RWPE1 (cell line): ENCODE measurements at regions not wholly inside any gene's neighbourhood (a gene's known extent, or its start where the extent isn't known, plus 50 kb on each side); places are given as distances from the start of the nearest gene placed in this dataset.

Experiments used
- CTCF ChIA-PET: fragments of 350-600 bp; sonication (Branson Sonifier 250); formaldehyde crosslinking; extraction: SDS; loops from one replicate; lab custom pipeline; 2021; lab: Yijun Ruan, JAX
- POLR2A ChIA-PET: fragments of 400-600 bp; formaldehyde crosslinking; extraction: SDS; loops from one replicate; lab custom pipeline; 2020; ENCODE audit warnings: antibody characterized with exemption; ENCODE audit not compliant: low non-redundant PET; lab: Yijun Ruan, JAX
- DNase-seq: peaks from one replicate; pipeline ENCODE4 v3.0.0; 2012; ENCODE audit warnings: low spot score
- H3K27ac ChIP-seq: fragments of 450-650 bp; 2 replicates; pipeline ENCODE4 v1.5.1; 2017
- CTCF ChIP-seq: fragments of 450-650 bp; conservative IDR thresholded peaks from 2 replicates; pipeline ENCODE4 v1.5.1; 2017; ENCODE audit warnings: low read depth, mild to moderate bottlenecking

DNA sequence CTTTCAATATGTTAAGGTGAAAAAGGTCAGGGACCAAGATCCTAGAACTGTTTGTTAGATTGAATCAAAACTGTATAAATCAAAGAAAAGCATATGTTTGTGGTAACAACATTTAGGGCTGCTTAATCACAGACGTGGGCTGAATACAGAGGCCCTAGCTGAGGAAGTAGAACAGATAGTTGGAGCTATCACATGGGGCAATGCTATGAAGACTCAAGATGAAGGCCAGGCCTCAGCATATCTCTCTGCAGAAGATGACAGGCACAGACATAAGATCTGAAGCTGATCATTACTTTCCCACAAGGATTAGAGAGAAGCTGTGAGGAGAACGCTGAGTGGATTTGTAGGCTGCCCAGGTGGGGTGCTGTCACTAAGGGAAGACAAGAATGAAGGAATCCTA lies 158.6 kb upstream of the CARD18 start:
- POLR2A ChIA-PET, result no interaction called here
- H3K27ac ChIP-seq, result no peak overlapping the region
- no peak for TF ChIP-seq CTCF
- CTCF ChIA-PET, result no interaction called here
- no peak for DNase-seq

DNA sequence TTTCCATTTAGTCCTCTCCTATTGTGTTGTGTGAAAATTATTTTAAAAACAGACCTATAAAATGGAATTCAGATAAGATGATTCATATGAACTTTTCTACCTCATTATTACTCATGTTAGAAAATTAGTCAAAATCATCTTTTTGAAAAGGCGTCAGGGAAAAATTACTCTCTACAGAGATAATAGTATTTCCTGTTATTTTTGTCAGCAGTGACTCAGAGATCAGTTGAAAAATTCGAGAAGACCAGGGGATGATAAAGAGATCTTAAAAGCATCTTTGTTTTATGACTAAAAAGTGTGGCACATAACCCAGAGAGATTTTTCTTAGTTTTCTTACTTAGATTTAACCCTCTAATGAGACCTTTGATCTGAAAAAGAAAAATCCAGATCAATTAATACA lies 157.9 kb upstream of the CARD18 start:
- H3K27ac ChIP-seq, result no peak overlapping the region
- ChIA-PET POLR2A (no interaction called here), CTCF (no interaction called here)
- TF ChIP-seq CTCF, result no peak
- DNase-seq, result peak; percentile 35

DNA sequence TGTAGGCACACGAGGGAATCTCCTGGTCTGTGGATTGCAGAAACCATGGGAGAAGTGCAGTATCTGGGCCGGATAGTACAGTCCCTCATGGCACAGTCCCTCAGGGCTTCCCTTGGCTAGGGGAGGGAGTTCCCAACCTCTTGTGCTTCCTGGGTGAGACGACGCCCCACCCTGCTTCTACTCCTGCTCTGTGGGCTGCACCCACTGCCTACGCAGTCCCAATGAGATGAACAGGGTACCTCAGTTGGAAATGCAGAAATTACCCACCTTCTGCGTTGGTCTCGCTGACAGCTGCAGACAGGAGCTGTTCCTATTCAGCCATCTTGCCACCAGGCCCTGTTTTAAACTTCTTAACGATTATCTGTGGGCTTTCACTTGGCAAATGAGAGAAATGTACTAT lies 157.2 kb upstream of the CARD18 start:
- ChIA-PET CTCF (no interaction called here), POLR2A (no interaction called here)
- no peak for TF ChIP-seq CTCF
- DNase-seq, result no peak
- H3K27ac ChIP-seq, result no peak overlapping the region

DNA sequence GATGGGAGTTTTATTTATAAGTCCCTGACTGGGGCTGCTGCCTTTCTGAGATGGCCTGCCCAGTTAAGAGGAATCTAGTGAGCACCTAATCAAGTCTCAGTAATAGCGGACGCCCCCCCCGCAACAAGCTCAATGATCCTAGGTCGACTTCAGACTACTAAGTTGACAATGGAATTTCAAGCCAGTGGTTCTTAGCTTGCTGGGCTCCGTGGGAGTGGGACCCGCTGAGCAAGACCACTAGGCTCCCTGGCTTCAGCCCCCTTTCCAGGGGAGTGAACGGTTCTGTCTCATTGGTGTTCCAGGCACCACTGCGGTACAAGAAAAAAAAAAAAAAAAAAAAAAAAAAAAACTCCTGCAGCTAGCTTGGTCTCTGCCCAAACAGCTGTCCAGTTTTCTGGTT lies 156.8 kb upstream of the CARD18 start:
- POLR2A ChIA-PET, result no interaction called here

GRCh38 chr11:105282658-105283057 lies 143.1 kb upstream of the CARD18 start:
- ChIA-PET CTCF (no interaction called here), POLR2A (no interaction called here)
- TF ChIP-seq CTCF, result no peak
- DNase-seq, result no peak
- no peak overlapping the region for H3K27ac ChIP-seq

More for the DNA sequence above, 156.8 kb upstream of the CARD18 start:
- TF ChIP-seq CTCF, result no peak
- DNase-seq, result no peak
- CTCF ChIA-PET, result no interaction called here
- H3K27ac ChIP-seq, result no peak overlapping the region

DNA sequence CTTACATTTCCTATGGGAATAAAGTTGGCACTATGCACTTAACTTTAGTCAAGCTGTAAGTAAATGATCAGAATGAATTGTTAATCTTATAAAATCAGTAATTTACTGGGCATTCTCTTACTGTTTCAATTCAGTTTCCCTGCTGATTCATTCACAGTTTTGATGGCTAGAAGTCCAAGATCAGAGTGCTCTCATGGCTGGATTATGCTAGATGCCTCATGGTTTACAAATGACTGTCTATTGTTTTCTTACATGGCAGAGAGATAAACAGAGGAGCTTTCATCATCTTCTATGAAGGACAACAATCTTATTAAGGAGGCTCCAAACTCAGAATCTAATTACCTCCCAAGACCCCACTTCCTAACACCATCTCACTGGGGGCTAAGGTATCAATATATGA lies 135.1 kb upstream of the CARD18 start:
- H3K27ac ChIP-seq, result no peak overlapping the region
- DNase-seq, result no peak
- no peak for TF ChIP-seq CTCF
- ChIA-PET CTCF (interaction anchor here (0.7 to 1.0 kb wide), 2 partner anchors 27 to 295 kb away, joined by 3 to 6 read pairs; no protein-coding TSS in a partner anchor), POLR2A (no interaction called here)
